ENCODE measurements at regions not wholly inside any gene's neighbourhood (a gene's known extent, or its start where the extent isn't known, plus 50 kb on each side); places are given as distances from the start of the nearest gene placed in this dataset.

DNA sequence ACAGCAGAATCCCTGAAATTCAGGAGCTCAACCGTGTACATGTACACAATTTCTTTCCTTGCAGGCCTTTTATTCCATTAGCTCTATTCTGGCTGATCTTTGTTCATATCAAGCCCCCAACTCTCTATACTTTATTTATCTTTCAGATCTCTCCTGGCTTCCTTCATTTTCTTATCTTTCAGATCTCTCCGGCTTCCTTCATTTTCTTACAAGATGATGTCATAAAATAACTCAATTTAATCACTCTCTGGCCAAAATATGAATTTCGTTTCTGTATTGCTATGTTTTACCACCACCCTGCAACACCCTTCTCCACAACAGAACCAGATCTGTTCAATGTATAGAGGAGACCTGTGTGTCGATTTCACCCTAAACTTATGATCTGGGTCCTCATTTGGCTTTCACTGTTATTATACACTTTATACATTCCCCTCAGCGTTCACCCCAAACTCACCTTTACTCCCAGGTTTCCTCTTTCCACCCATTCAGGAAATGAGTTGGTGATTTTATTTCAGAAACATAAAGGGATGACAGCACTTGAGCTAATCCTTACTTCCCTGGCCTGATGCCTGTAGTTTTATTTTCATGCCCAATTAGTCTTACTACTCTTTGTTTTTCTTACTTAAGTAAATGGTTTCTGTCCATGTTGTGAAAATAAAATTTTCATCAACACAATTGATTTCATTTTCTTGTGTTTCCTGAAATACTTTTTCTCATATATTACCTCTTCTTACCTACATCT is 195.5 kb downstream of the BCHE start:
- TF ChIP-seq POLR2AphosphoS5 (IDR thresholded peaks at IDR 0.05) = no peak
- TF ChIP-seq, protein P1, sequence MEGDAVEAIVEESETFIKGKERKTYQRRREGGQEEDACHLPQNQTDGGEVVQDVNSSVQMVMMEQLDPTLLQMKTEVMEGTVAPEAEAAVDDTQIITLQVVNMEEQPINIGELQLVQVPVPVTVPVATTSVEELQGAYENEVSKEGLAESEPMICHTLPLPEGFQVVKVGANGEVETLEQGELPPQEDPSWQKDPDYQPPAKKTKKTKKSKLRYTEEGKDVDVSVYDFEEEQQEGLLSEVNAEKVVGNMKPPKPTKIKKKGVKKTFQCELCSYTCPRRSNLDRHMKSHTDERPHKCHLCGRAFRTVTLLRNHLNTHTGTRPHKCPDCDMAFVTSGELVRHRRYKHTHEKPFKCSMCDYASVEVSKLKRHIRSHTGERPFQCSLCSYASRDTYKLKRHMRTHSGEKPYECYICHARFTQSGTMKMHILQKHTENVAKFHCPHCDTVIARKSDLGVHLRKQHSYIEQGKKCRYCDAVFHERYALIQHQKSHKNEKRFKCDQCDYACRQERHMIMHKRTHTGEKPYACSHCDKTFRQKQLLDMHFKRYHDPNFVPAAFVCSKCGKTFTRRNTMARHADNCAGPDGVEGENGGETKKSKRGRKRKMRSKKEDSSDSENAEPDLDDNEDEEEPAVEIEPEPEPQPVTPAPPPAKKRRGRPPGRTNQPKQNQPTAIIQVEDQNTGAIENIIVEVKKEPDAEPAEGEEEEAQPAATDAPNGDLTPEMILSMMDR (IDR thresholded peaks at IDR 0.05) = no peak
- no peak for TF ChIP-seq POLR2A (IDR thresholded peaks at IDR 0.05)

Measured in prostate gland (tissue), 2 donors.